Retinal pigment epithelial cell (primary cell): ENCODE measurements at regions not wholly inside any gene's neighbourhood (a gene's known extent, or its start where the extent isn't known, plus 50 kb on each side); places are given as distances from the start of the nearest gene placed in this dataset.
A peak's percentile ranks its signal among the peaks of the same experiment; 100 is the strongest.

Experiments
- DNase-seq: peaks from one replicate; pipeline ENCODE4 v3.0.0-alpha.2; 2010; ENCODE audit warnings: low read depth
- H3K4me3 ChIP-seq: 2 replicates; pipeline ENCODE4 v1.5.1; 2011; ENCODE audit warnings: mild to moderate bottlenecking, low read length, control low read depth, moderate library complexity
- CTCF ChIP-seq: conservative IDR thresholded peaks from 2 replicates; pipeline ENCODE4 v1.5.1; 2011; ENCODE audit warnings: low read depth, low read length, control low read depth, inconsistent platforms

GRCh38 chr3:107899990-107900651 is 190.7 kb downstream of the CD47 start:
- H3K4me3 ChIP-seq: no peak overlapping the region
- no peak for TF ChIP-seq CTCF
- DNase-seq: no peak

GRCh38 chr3:107897471-107898061 is 193.3 kb downstream of the CD47 start:
- peak; percentile 46 for DNase-seq
- no peak overlapping the region for H3K4me3 ChIP-seq
- no peak for TF ChIP-seq CTCF

GRCh38 chr3:107894998-107895397 is 195.8 kb downstream of the CD47 start:
- no peak overlapping the region for H3K4me3 ChIP-seq
- no peak for TF ChIP-seq CTCF
- no peak for DNase-seq

GRCh38 chr3:107892955-107893624 is 197.7 kb downstream of the CD47 start:
- no peak for DNase-seq
- no peak for TF ChIP-seq CTCF
- H3K4me3 ChIP-seq: no peak overlapping the region

GRCh38 chr3:107884719-107885460 is 205.9 kb downstream of the CD47 start:
- DNase-seq: no peak
- TF ChIP-seq CTCF: peak; percentile 46
- no peak overlapping the region for H3K4me3 ChIP-seq

- H3K4me3 ChIP-seq: no peak overlapping the region
- no peak for DNase-seq
- TF ChIP-seq CTCF: no peak
Observed at GRCh38 chr3:107884028-107884427, 206.8 kb downstream of the CD47 start.
